ENCODE measurements at regions not wholly inside any gene's neighbourhood (a gene's known extent, or its start where the extent isn't known, plus 50 kb on each side); places are given as distances from the start of the nearest gene placed in this dataset.

GRCh38 chr1:61618755-61619154 lies 106.2 kb downstream of the TM2D1 start:
- no peak for TF ChIP-seq CTCF (IDR thresholded peaks at IDR 0.05)
- no peak for TF ChIP-seq POLR2A (IDR thresholded peaks at IDR 0.05)

Data from body of pancreas (tissue), 4 donors.